ENCODE measurements at regions not wholly inside any gene's neighbourhood (a gene's known extent, or its start where the extent isn't known, plus 50 kb on each side); places are given as distances from the start of the nearest gene placed in this dataset.
"Not testable (repeated sequence)": the region's sequence is repeated elsewhere in the genome, so short reads cannot be mapped to it uniquely, and the experiment has no call there.

GRCh38 chr2:88802026-88802425 lies 110.6 kb downstream of the RPIA start:
- not testable (repeated sequence) for H3K4me3 ChIP-seq (ENCODE audit: low read depth, low read length)
- peak; percentile 5 for DNase-seq (ENCODE audit: low read depth)

GRCh38 chr2:88807237-88807962 lies 115.9 kb downstream of the RPIA start:
- no peak for TF ChIP-seq CTCF (conservative IDR thresholded peaks at IDR 0.05; ENCODE audit: low read depth, low read length)
- no peak overlapping the region for H3K4me3 ChIP-seq (ENCODE audit: low read depth, low read length)
- DNase-seq (ENCODE audit: low read depth): no peak

- no peak overlapping the region for H3K4me3 ChIP-seq (ENCODE audit: low read depth, low read length)
- no peak for DNase-seq (ENCODE audit: low read depth)
- TF ChIP-seq CTCF (conservative IDR thresholded peaks at IDR 0.05; ENCODE audit: low read depth, low read length): no peak
These were observed 116.6 kb downstream of the RPIA start for GRCh38 chr2:88808083-88808482.

GRCh38 chr2:88808652-88809051 lies 117.2 kb downstream of the RPIA start:
- H3K4me3 ChIP-seq (ENCODE audit: low read depth, low read length): no peak overlapping the region
- DNase-seq (ENCODE audit: low read depth): no peak
- TF ChIP-seq CTCF (conservative IDR thresholded peaks at IDR 0.05; ENCODE audit: low read depth, low read length): no peak

GRCh38 chr2:88809216-88809615 lies 117.7 kb downstream of the RPIA start:
- DNase-seq (ENCODE audit: low read depth): no peak
- no peak for TF ChIP-seq CTCF (conservative IDR thresholded peaks at IDR 0.05; ENCODE audit: low read depth, low read length)
- no peak overlapping the region for H3K4me3 ChIP-seq (ENCODE audit: low read depth, low read length)

GRCh38 chr2:88810017-88810416 lies 118.5 kb downstream of the RPIA start:
- DNase-seq (ENCODE audit: low read depth): no peak
- TF ChIP-seq CTCF (conservative IDR thresholded peaks at IDR 0.05; ENCODE audit: low read depth, low read length): no peak

GRCh38 chr2:88810488-88810887 lies 119.0 kb downstream of the RPIA start:
- no peak for TF ChIP-seq CTCF (conservative IDR thresholded peaks at IDR 0.05; ENCODE audit: low read depth, low read length)
- no peak for DNase-seq (ENCODE audit: low read depth)

More at GRCh38 chr2:88810017-88810416, 118.5 kb downstream of the RPIA start:
- no peak overlapping the region for H3K4me3 ChIP-seq (ENCODE audit: low read depth, low read length)

More at GRCh38 chr2:88810488-88810887, 119.0 kb downstream of the RPIA start:
- H3K4me3 ChIP-seq (ENCODE audit: low read depth, low read length): no peak overlapping the region

All from choroid plexus epithelial cell (primary cell).